Ishikawa (cell line): ENCODE measurements at regions not wholly inside any gene's neighbourhood (a gene's known extent, or its start where the extent isn't known, plus 50 kb on each side); places are given as distances from the start of the nearest gene placed in this dataset.

Experiments
- CEBPB ChIP-seq: IDR thresholded peaks from 2 replicates; pipeline ENCODE4 v1.6.1; 2012
- CREB1 ChIP-seq: IDR thresholded peaks from 2 replicates; pipeline ENCODE4 v1.6.1; 2012; ENCODE audit warnings: low read depth
- EGR1 ChIP-seq: IDR thresholded peaks from 2 replicates; pipeline ENCODE4 v1.6.1; 2012
- EP300 ChIP-seq: IDR thresholded peaks from 2 replicates; pipeline ENCODE4 v1.6.1; 2012; ENCODE audit warnings: borderline replicate concordance
- FOXM1 ChIP-seq: IDR thresholded peaks from 2 replicates; pipeline ENCODE4 v1.6.1; 2012; ENCODE audit warnings: low read depth, borderline replicate concordance
- MAX ChIP-seq: IDR thresholded peaks from 2 replicates; pipeline ENCODE4 v1.6.1; 2012
- NFIC ChIP-seq: IDR thresholded peaks from 2 replicates; pipeline ENCODE4 v1.6.1; 2012
- RAD21 ChIP-seq: IDR thresholded peaks from 2 replicates; pipeline ENCODE4 v1.6.1; 2012; ENCODE audit warnings: low read depth
- TAF1 ChIP-seq: IDR thresholded peaks from 2 replicates; pipeline ENCODE4 v1.6.1; 2012; ENCODE audit warnings: low read depth, mild to moderate bottlenecking
- TCF12 ChIP-seq: IDR thresholded peaks from 2 replicates; pipeline ENCODE4 v1.6.1; 2012; ENCODE audit warnings: low read depth
- TEAD4 ChIP-seq: IDR thresholded peaks from 2 replicates; pipeline ENCODE4 v1.6.1; 2012
- USF1 ChIP-seq: IDR thresholded peaks from 2 replicates; pipeline ENCODE4 v1.6.1; 2012
- YY1 ChIP-seq: IDR thresholded peaks from 2 replicates; pipeline ENCODE4 v1.6.1; 2012; ENCODE audit warnings: low read depth
- ZBTB7A ChIP-seq: IDR thresholded peaks from 2 replicates; pipeline ENCODE4 v1.6.1; 2012; ENCODE audit warnings: low read depth
- TF ChIP-seq, protein P1 (sequence below): IDR thresholded peaks from 2 replicates; pipeline ENCODE4 v1.6.1; 2012; ENCODE audit warnings: low read depth, mild to moderate bottlenecking

DNA sequence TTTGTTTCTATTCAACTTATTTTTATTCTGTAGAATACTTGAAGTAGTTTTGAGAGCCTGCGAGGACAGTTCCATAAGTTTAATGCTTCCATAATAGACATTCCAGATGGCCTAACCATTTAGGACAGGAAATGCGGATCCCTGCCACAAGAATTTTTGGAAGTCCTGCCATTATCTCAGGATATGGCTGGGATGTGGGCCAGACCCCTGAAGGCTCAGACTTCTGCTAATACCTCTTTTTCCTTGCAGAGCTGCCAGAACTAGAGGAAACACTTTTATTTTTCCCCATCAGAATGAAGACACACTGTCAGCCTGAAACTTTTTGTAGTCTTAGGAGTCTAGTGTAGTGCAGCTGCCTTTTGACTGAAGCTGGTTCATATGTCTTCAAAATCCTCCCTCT is 806.5 kb downstream of the TDRD15 start:
- TF ChIP-seq TAF1 = no peak
- no peak for TF ChIP-seq FOXM1
- TF ChIP-seq ZBTB7A = no peak
- no peak for TF ChIP-seq RAD21

DNA sequence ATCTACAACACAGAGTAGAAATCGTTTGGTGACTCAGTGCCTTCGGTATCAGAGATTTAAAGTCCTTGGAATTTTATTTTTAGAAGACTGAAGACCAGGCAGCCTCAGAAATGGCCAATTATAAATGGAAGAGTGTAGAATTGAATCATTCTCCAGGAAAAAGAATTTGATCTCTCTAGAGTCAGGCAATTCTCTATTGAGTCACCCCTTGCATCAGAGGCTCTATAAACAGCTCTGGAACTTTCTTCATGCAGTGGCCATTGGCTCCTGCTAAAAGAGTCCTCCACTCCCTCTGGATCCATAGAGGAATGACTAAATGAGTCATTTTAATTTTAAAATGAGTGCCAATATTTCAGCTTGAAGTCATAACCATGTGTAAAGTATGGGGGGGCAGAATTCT is 816.2 kb downstream of the TDRD15 start:
- TF ChIP-seq CEBPB = no peak

- no peak for TF ChIP-seq MAX
- no peak for TF ChIP-seq YY1
- no peak for TF ChIP-seq TCF12
- no peak for TF ChIP-seq FOXM1
- TF ChIP-seq TEAD4 = no peak
- TF ChIP-seq USF1 = no peak
- TF ChIP-seq RAD21 = no peak
- no peak for TF ChIP-seq CEBPB
- TF ChIP-seq ZBTB7A = no peak
These were observed 820.8 kb downstream of the TDRD15 start for GRCh38 chr2:21944536-21944935.

GRCh38 chr2:21945658-21946057 is 821.9 kb downstream of the TDRD15 start:
- no peak for TF ChIP-seq EGR1
- TF ChIP-seq ZBTB7A = no peak
- TF ChIP-seq, protein P1, sequence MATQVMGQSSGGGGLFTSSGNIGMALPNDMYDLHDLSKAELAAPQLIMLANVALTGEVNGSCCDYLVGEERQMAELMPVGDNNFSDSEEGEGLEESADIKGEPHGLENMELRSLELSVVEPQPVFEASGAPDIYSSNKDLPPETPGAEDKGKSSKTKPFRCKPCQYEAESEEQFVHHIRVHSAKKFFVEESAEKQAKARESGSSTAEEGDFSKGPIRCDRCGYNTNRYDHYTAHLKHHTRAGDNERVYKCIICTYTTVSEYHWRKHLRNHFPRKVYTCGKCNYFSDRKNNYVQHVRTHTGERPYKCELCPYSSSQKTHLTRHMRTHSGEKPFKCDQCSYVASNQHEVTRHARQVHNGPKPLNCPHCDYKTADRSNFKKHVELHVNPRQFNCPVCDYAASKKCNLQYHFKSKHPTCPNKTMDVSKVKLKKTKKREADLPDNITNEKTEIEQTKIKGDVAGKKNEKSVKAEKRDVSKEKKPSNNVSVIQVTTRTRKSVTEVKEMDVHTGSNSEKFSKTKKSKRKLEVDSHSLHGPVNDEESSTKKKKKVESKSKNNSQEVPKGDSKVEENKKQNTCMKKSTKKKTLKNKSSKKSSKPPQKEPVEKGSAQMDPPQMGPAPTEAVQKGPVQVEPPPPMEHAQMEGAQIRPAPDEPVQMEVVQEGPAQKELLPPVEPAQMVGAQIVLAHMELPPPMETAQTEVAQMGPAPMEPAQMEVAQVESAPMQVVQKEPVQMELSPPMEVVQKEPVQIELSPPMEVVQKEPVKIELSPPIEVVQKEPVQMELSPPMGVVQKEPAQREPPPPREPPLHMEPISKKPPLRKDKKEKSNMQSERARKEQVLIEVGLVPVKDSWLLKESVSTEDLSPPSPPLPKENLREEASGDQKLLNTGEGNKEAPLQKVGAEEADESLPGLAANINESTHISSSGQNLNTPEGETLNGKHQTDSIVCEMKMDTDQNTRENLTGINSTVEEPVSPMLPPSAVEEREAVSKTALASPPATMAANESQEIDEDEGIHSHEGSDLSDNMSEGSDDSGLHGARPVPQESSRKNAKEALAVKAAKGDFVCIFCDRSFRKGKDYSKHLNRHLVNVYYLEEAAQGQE = no peak
- no peak for TF ChIP-seq TAF1
- TF ChIP-seq NFIC = no peak
- no peak for TF ChIP-seq TEAD4

DNA sequence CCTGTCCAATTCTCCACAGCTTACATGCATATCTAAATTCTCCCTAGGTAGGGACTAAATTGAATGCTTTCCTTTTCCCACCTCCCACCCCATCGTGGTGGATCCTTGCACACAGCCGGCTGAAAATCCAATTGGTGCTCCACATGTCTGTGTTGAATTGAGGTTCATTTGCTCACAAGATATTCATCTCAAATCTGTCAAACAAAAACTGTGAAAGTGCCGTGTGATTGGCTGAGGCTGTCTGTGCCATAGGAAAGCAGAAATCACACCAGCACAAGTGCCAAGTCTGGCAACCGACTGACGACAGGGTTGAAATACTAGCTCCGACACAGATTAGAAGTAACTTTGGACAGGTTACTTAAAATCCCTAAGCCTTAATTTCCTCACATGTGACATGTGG is 823.3 kb downstream of the TDRD15 start:
- no peak for TF ChIP-seq MAX
- no peak for TF ChIP-seq TAF1
- TF ChIP-seq USF1 = no peak
- TF ChIP-seq CEBPB = no peak
- no peak for TF ChIP-seq ZBTB7A
- TF ChIP-seq, protein P1 = no peak
- no peak for TF ChIP-seq RAD21
- no peak for TF ChIP-seq EP300
- TF ChIP-seq NFIC = no peak
- no peak for TF ChIP-seq CREB1

GRCh38 chr2:21966139-21966538 is 842.4 kb downstream of the TDRD15 start:
- TF ChIP-seq MAX (no peak), EGR1 (no peak), CREB1 (no peak), TAF1 (no peak), TCF12 (no peak), TEAD4 (no peak)
- TF ChIP-seq, protein P1 = no peak
